ENCODE measurements at regions not wholly inside any gene's neighbourhood (a gene's known extent, or its start where the extent isn't known, plus 50 kb on each side); places are given as distances from the start of the nearest gene placed in this dataset.

DNA sequence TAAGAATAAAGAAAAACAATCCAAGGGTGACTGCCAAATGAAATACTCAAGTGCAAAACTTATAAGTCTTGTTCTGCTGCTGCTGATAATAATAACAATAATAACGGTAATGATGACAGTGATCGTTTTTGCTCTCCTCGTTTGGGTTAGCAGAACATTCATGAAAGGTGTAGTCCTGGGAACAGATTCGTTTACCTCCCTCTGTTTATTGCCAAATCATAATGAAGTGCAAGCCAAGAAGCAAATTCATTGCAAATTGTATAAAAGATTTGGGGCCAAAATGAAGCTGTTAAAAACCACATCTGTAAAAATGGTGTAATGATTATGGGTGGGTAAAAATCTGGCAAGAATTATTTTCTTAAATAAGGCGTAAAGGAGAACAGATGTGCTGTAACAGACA, 587.2 kb upstream of the MKI67 start:
- TF ChIP-seq, protein P1, sequence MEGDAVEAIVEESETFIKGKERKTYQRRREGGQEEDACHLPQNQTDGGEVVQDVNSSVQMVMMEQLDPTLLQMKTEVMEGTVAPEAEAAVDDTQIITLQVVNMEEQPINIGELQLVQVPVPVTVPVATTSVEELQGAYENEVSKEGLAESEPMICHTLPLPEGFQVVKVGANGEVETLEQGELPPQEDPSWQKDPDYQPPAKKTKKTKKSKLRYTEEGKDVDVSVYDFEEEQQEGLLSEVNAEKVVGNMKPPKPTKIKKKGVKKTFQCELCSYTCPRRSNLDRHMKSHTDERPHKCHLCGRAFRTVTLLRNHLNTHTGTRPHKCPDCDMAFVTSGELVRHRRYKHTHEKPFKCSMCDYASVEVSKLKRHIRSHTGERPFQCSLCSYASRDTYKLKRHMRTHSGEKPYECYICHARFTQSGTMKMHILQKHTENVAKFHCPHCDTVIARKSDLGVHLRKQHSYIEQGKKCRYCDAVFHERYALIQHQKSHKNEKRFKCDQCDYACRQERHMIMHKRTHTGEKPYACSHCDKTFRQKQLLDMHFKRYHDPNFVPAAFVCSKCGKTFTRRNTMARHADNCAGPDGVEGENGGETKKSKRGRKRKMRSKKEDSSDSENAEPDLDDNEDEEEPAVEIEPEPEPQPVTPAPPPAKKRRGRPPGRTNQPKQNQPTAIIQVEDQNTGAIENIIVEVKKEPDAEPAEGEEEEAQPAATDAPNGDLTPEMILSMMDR (IDR thresholded peaks at IDR 0.05; ENCODE audit: low read depth, low read length), result no peak
- DNase-seq (ENCODE audit: extremely low read depth, low read depth), result no peak

DNA sequence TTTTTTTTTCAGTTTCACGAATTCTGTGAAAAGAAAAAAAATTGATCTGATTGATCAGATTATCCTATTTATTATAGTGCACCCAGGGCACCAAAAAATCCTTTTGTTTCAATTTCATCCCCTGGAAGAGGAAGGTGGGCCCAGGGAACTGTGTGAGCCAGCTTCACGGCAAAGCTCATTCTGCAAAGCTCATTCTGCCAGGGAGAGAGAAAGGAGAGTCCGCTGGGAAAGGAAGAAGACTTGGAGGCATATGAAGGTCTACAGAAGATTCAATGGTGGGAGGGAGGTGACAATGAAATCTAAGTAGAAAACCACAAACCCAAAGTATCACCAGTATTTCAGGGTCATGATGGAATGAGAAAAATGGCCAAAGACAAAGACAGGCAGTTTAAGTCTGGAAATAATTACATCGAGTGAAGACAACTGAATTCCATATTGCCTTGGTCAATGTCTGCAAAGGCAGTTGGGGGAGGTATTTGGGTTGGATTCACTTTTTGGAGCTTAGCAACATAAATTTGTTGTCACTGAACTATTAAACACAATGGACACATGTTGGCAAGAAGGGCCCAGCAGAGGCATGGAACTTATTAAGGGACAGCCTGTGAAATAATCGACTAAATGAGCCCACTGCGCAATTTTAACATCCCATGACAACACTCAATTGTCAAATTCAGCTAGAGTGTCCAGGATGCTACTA, 587.8 kb upstream of the MKI67 start:
- no peak for DNase-seq (ENCODE audit: extremely low read depth, low read depth)
- TF ChIP-seq, protein P1 (IDR thresholded peaks at IDR 0.05; ENCODE audit: low read depth, low read length), result no peak

DNA sequence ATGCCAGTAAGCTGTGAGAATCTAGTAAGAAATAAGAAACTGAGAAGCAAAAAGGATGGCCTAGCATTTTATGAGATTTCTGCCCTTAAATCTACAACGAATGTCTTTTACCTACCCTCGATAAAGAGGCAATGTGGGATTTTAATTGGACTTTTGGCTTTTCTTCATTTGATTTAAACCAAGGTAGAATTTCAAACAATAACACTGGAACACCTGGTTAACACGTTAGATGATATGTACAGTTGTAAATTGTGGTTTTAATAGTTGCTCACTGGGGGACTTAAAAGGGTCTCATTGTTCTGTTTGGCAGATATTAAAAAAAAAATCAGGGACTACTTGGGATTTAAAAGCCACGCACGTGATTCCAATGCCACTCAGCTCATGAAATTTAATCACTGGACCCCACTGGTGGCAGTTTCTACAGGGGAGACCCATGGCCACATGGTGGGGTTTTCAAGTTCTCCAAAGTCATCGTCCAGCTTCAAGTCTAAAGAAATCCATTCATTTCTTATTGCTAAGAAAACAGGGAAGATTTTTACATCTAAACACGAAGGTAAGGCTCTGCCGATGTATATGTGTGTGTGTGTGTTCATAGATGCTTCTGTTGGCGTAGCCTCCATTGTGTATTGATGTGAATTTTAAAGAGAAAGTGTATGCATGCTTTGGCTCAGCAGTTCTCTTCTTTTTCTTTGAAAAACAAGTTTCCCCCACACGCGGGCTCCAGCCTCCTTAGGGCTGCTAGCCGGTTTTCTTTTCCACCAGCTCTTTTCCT, 588.6 kb upstream of the MKI67 start:
- DNase-seq (ENCODE audit: extremely low read depth, low read depth), result no peak
- TF ChIP-seq, protein P1 (IDR thresholded peaks at IDR 0.05; ENCODE audit: low read depth, low read length), result no peak

DNA sequence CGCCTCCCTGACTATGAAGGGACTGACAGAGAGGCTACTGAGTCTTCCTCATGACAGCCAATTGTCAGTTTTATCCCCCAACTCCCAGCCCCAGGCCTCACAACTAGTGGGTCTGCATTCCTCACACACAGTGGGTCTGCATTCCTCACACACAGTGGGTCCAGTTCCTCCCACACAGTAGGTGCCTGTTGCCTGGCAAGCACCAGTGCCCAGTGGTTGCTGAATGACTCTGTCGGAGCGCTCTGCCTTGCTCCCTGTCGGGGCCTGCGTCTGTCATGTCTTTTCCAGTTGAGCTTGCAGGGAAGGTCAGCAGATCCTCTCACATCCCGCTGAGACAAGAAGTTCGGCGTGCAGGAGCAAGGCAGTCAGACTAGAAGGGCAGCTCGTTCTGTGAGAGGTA, 590.0 kb upstream of the MKI67 start:
- DNase-seq (ENCODE audit: extremely low read depth, low read depth), result no peak
- TF ChIP-seq, protein P1 (IDR thresholded peaks at IDR 0.05; ENCODE audit: low read depth, low read length), result no peak

DNA sequence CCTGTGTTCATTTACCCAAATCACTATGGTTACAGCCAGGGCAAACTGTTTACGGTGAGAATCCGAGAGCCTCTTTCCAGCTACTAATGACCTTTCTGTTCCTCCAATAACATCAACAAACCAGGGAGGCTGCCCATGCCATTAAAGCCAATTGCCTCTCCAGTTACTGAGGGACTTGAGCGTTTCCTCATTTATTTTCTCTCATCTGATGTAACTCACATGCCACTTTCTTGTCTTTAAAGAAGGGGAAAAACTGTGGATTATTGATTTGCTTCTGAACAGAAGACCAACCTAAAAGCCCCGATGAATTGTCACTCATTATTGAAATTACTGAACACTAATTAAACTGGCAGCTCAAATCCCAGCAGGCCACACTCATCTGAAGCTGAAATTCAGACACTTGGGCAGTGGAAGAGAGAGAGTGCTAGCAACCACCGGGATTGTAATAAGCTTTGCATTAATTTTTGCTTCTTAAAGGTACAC, 595.8 kb upstream of the MKI67 start:
- no peak for DNase-seq (ENCODE audit: extremely low read depth, low read depth)
- TF ChIP-seq, protein P1 (IDR thresholded peaks at IDR 0.05; ENCODE audit: low read depth, low read length), result no peak

DNA sequence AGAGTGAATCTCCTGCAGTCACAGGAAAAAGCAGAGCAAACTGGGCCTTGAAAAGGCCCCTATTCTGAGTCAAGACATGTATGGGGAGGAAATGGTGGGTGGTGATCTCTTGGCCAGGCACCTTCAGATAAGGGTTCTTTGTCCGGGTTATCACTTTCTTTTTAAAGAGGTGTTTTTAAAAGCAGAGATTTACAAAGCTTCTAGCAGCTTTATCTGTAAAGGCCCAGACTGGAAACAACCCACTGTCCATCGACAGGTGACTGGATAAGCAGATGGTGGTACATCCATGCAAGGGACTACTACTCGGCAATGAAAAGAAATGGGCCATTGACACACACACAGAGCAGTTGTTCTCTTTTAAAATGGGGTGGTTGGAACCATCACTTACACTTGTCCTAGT, 596.7 kb upstream of the MKI67 start:
- DNase-seq (ENCODE audit: extremely low read depth, low read depth), result no peak
- TF ChIP-seq, protein P1 (IDR thresholded peaks at IDR 0.05; ENCODE audit: low read depth, low read length), result no peak

DNA sequence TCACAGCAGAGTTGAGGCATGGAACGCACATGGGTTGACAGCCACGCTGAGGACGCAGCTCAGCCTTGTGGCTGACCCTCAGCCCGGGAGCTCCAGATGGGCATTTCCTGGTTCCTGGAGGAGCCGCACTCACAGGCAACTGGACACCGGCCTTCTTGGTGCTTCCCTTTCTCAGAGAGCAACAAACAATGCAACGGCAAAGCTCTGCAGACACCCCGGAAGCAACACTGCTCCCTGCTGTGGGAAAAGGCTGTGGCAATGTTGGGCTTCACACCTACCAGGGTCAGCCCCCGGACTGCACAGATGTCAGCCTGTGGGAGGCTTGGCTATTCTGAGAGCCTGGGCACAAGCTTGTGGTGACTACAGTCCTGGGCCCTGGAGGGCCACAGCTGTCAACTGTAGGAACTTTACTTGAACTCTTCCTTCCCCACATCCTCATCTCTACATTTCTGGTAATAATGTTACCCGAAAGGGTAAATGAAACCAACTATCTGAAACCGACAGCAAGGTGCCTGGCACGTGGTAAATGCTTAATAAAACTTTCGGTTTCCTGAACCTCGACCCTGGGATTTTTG, 597.5 kb upstream of the MKI67 start:
- no peak for DNase-seq (ENCODE audit: extremely low read depth, low read depth)
- TF ChIP-seq, protein P1 (IDR thresholded peaks at IDR 0.05; ENCODE audit: low read depth, low read length), result no peak
